Sciatic nerve (tissue), 2 donors: ENCODE measurements at regions not wholly inside any gene's neighbourhood (a gene's known extent, or its start where the extent isn't known, plus 50 kb on each side); places are given as distances from the start of the nearest gene placed in this dataset.

Experiments
- ATAC-seq: fragments of 200-7000 bp; cut with Tn5 transposase; one replicate; pipeline ENCODE4 v1.9.1; 2020; ENCODE audit warnings: mild to moderate bottlenecking, moderate library complexity
- DNase-seq: peaks from one replicate; pipeline ENCODE4 v3.0.0-alpha.2; 2020; ENCODE audit warnings: low spot score
- intact Hi-C: fragments of 100-400 bp; cut with DNase I; formaldehyde crosslinking; loops from one replicate; pipeline ENCODE4 v1.14.2; 2022
- donor health status: DM: no; HTN: no; CAD: no.
- donor health status: DM: no; HTN: no; CAD: no.

DNA sequence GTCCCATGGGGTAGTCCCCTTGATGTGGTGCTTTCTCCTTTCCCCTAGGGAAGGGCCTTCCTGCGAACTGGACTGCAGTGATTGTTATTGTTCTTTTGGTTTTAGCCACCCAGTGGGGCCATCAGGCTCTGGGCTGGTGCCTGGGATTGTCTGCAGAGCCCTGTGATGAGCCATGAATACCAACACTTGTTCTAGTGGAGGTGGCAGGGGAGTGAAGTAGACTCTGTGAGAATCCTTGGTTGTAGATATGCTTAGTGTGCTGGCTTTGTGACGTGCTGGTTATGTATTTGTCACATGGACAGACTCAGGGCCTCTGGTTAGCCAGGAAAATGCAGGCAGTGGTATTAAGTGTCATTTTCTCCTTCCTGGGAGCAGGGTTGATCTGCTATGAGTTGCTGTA, 51.8 kb upstream of the NDUFB4 start:
- no peak for DNase-seq
- no peak for ATAC-seq
- intact Hi-C loops: no loop called here

DNA sequence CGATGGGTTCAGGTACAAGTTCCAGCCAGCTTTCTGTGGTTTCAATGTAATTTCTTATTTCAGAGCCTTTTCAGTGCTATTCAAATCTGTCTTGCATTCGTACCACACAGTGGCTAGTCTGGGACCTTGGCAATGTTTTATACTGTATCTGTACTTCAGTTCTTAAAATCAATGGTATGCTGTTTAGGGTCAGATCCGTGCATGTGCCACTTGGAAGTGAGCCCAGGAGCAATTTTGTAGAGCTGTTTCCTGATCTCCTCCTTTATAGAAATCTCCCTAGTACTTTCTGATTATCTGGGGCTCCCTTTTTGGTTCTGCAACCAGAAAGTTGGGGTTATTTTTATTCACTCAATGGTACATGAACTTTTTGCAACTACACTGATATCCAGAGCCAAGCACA, 59.5 kb upstream of the NDUFB4 start:
- ATAC-seq (no peak), DNase-seq (no peak)
- intact Hi-C loops: no loop called here

- no peak for DNase-seq
- intact Hi-C loops: no loop called here
- ATAC-seq: no peak
Measured at GRCh38 chr3:120532969-120533368, 63.2 kb upstream of the NDUFB4 start.

DNA sequence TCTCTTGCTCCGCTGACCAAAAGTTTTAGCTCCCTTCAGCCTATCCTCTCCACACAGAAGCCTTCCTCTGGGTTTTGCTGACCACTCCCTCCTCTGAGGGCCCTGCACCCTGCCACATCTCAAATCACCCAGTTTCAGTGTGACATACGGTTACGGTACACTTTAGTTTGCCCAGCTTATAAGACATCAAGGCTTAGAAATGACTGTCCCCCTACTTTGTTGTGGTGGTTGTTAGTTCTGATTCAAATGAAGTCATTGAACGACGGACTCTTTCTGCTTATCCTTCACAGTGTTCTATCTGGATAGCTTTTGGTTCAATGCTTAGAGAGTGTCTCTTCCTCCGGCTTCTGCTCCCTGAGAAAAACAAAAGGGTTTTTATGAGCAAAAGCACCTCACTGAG, 68.0 kb upstream of the NDUFB4 start:
- DNase-seq (no peak), ATAC-seq (no peak)
- intact Hi-C loops: no loop called here

GRCh38 chr3:120526011-120526870, 69.9 kb upstream of the NDUFB4 start:
- intact Hi-C loops: no loop called here
- ATAC-seq (no peak), DNase-seq (no peak)

DNA sequence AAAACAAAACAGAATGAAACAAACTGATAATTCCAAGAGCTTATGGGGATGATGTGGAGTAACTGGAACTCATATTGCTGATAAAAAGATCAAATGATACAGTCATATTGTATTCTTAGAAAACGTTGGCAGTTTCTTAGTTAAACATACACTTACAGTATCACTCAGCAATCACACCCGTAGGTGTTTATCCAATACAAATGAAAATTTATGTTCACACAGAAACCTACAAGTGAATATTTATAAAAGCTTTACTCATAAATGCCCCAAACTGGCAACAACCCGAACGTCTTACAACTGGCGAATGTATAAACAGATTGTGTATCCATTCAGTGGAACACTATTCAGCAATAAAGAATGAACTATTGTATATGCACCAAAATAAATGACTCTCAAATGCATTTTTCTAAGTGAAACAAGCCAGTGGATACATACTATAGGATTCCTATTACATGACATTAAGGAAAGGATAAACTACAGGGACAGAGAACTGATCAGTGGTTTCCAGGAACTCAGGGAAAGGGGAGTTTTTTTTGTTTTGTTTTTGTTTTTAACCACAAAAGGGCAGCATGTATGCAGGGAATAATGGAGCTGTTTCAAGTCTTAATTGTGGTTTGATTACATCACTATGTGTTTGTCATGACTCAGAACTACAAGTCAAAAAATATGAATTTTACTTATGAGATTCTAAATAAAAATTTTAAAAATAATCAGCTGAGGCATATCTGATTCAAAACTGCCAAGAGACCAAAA, 71.8 kb upstream of the NDUFB4 start:
- no peak for DNase-seq
- intact Hi-C loops: no loop called here
- no peak for ATAC-seq

GRCh38 chr3:120516136-120516535, 65.3 kb upstream of the FSTL1 start:
- ATAC-seq (no peak), DNase-seq (no peak)
- intact Hi-C loops: no loop called here

- no peak for DNase-seq
- no peak for ATAC-seq
- intact Hi-C loops: no loop called here
Measured at GRCh38 chr3:120512655-120513054, 61.9 kb upstream of the FSTL1 start.

DNA sequence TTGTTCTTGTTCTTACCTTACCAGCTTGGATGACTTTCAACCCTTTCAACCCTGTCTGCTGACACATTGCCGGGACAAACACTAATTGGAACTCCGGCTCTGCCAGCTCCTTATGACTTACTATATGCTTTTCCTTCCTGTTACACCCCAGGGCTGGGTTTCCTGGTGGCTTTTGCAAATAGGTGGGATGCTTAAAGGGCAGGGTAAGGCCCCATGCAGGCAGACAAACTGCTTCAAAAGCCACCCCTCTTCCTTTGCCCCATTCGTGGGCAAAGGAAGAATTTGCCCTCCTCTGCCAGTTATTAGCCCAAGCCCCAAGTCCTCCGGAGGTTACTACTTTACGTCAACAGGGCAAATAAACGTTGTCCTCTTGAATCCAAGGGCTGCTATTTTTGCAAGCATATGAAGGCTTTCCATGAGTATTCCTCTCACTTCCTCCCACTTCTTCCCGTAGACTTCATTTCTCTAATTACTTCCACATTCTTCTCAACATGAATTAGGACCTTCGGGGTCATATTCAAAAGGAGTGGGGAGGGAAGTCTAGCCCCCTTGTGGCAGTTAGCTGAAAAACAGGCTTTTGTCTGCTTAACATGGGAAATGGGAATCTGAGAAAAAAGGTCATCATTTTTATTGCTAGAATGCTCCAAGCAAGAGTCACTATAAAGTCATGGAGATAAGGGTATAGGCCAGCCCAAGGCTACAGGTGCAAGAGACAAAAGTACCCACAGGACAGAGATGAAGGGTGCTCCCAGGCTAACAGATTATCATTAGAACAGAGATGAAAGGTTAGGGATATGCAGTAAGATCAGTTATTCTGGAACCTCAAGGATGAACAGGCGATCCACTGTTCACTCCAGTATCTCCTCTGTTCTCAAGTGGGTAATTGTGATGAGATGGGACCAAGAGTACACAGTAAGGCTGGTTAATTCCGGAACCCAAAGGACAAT, 56.3 kb upstream of the FSTL1 start:
- DNase-seq: no peak
- intact Hi-C loops: loop anchor here (5.0 kb wide), 1 partner anchor 85 kb away; no protein-coding TSS in a partner anchor
- peak; percentile 80 for ATAC-seq

DNA sequence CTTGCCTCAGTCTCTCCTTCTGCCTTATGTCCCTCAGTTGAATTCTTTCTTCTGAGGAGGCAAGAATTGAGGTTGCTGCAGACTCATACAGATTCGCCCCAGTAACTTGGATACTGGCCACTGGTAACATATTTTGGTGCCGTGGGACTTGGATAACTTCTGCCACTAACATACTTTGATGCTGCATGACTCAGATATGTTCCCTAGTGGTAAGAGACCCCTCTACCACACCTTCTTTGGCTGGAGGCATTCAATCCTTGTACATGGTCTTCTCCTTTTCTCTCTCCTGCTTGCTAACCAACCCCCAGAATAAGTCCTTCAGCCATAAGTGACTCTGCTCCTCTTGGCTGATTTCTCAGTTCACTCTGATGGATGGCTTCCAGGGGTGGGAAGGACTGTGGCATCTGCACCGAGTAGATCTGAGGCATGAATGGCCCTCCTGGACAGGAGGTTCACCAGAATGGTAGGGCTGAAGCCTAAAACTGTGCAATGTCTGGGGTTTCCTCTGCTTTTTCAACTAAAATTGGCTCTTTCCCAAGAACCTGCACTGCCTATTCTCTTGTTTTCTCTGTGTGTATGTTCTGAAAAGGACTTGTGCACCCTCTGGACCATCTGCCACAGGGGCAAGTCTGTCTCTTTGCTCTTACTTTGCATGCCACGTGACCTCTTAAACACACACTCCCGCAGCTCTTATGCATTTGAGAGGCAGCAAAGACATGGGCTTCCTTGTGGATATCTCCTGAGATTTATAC, 55.5 kb upstream of the FSTL1 start:
- ATAC-seq: peak; percentile 38
- intact Hi-C loops: loop anchor here (5.0 kb wide), 1 partner anchor 84 kb away; no protein-coding TSS in a partner anchor
- no peak for DNase-seq

GRCh38 chr3:120503727-120504616, 53.2 kb upstream of the FSTL1 start:
- no peak for DNase-seq
- intact Hi-C loops: no loop called here

DNA sequence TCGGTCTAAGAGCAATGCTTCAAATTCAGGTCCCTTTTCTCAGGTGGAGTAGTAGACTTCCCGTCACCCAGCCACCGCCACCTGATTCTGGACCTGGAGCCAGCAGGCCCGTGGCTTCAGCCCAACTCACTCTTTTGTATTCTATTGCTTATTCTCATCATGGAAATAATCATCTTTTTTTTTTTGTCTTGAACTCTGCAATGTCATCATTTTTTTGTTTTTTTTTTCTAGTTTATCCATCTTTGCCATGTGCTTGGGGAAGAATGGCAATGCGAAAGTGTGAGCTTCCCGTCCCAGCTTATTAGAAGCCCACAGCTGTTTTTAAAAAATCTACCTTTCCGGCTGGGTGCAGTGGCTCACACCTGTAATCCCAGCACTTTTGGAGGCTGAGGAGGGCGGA, 51.3 kb upstream of the FSTL1 start:
- no peak for DNase-seq
- intact Hi-C loops: no loop called here
- no peak for ATAC-seq

More at GRCh38 chr3:120503727-120504616, 53.2 kb upstream of the FSTL1 start:
- no peak for ATAC-seq
